ENCODE measurements at regions not wholly inside any gene's neighbourhood (a gene's known extent, or its start where the extent isn't known, plus 50 kb on each side); places are given as distances from the start of the nearest gene placed in this dataset.

DNA sequence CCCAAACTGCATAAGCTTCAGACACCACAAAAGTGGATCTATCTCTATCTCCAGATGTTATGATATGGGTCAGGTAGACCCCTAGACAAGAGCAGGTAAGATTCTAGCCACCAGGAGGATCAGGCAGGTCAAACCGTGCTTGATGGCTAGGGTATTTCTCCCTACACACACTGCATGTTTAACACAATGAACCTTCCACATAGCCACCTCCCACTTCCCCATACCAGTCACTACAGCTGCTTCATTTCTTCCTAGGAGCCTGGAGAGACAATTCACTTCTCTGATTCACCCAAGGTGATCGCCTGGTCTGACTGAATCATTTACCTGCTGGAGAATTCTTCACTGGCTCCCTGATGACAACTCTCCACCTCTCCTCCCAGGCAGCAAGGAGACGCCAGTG, 66.0 kb upstream of the MYCN start:
- intact Hi-C loops (cut with DNase I) = no loop called here
- H3K4me1 ChIP-seq = no peaks in the 10 kb centered on the region
- H3K27ac ChIP-seq = no peak overlapping the region

DNA sequence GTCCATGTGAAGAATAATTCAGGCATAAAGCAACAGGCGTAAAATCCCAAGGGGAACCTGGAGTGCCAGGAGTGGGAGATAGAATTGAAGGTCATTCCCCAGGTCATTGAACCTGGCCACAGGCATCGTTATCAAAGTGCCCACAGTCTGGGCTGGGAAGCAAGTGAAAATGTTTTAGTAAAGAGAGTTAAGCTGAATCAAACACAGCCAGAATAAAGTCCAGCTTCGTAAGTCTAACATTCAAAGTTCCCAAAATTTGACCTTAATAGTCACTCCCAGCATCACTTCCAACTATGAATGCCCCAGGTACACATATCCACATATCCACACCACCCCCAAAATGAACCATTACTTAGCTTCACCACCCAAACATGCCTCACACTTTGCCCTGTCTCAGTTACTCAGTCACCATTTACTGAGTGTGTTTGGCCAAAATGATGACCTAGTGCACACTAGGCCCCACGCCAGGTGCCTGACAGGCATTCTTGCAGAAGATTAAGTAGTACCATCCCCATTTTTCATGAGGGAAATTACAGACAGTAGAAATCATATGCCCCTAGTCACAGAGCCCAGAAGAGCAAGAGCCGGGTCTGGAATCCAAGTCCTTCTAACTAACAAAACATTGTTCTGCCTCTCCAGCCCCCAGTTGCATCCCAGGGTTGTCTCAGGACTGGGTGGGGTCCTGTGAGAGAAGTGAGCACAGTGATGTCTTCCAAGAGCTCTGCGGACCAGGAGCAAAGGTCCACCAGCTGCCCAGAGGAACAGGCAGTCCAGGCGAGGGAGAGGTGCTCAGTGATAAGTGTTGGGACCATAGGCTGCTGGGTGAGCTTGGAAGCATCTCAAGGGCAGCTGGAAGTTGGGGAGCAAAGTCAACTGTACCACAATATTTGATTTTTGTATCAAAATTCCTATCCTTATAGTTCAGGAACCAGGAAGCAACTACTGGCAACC, 65.2 kb upstream of the MYCN start:
- no peak for DNase-seq
- Histone ChIP-seq H3K4me3 (no peak overlapping the region), H3K27me3 (no peaks in the 10 kb centered on the region), H3K36me3 (no peaks in the 10 kb centered on the region), H3K9me3 (no peaks in the 10 kb centered on the region), H3K27ac (no peak overlapping the region), H3K4me1 (no peaks in the 10 kb centered on the region)
- no peak for ATAC-seq
- TF ChIP-seq, protein P1, sequence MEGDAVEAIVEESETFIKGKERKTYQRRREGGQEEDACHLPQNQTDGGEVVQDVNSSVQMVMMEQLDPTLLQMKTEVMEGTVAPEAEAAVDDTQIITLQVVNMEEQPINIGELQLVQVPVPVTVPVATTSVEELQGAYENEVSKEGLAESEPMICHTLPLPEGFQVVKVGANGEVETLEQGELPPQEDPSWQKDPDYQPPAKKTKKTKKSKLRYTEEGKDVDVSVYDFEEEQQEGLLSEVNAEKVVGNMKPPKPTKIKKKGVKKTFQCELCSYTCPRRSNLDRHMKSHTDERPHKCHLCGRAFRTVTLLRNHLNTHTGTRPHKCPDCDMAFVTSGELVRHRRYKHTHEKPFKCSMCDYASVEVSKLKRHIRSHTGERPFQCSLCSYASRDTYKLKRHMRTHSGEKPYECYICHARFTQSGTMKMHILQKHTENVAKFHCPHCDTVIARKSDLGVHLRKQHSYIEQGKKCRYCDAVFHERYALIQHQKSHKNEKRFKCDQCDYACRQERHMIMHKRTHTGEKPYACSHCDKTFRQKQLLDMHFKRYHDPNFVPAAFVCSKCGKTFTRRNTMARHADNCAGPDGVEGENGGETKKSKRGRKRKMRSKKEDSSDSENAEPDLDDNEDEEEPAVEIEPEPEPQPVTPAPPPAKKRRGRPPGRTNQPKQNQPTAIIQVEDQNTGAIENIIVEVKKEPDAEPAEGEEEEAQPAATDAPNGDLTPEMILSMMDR (IDR thresholded peaks at IDR 0.05) = no peak
- intact Hi-C loops (cut with DNase I) = no loop called here

More for the DNA sequence above, 66.0 kb upstream of the MYCN start:
- Histone ChIP-seq H3K27me3 (no peaks in the 10 kb centered on the region), H3K4me3 (no peak overlapping the region), H3K9me3 (no peaks in the 10 kb centered on the region), H3K36me3 (no peaks in the 10 kb centered on the region)
- ATAC-seq = no peak
- no peak for DNase-seq
- TF ChIP-seq, protein P1 (IDR thresholded peaks at IDR 0.05) = no peak

DNA sequence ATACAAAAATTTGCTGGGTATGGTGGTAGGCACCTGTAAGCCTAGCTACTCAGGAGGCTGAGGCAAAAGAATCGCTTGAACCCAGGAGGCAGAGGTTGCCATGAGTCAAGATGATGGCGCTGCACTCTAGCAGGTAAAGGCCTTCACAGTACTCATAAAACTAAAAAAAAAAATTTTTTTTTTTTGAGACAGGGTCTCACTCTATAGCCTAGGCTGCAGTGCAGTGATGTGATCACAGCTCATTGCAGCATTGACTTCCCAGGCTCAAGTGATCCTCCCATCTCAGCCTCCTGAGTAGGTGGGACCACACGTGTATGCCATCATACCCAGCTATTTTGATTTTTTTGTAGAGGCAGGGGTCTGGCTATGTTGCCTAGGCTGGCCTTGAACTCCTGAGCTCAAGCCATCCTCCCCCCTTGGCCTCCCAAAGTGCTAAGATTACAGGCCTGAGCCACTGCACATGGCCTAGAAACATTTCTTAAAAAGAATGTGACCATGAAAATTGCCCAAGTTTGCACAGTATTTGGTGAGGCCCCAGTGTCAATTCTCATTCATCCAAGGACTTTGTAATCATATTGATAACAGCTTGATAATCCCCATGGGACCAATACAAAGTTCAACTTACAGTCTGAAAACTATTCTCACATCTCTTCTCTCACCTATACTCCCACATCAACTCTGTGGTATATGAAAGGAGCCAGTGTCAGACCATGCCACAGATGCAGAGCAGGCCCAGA, 64.2 kb upstream of the MYCN start:
- H3K36me3 ChIP-seq = no peaks in the 10 kb centered on the region
- intact Hi-C loops (cut with DNase I) = no loop called here
- TF ChIP-seq, protein P1 (IDR thresholded peaks at IDR 0.05) = no peak
- H3K4me3 ChIP-seq = no peak overlapping the region
- no peak overlapping the region for H3K27ac ChIP-seq
- DNase-seq (no peak), ATAC-seq (no peak)
- no peaks in the 10 kb centered on the region for H3K4me1 ChIP-seq
- no peaks in the 10 kb centered on the region for H3K9me3 ChIP-seq
- H3K27me3 ChIP-seq = no peaks in the 10 kb centered on the region

DNA sequence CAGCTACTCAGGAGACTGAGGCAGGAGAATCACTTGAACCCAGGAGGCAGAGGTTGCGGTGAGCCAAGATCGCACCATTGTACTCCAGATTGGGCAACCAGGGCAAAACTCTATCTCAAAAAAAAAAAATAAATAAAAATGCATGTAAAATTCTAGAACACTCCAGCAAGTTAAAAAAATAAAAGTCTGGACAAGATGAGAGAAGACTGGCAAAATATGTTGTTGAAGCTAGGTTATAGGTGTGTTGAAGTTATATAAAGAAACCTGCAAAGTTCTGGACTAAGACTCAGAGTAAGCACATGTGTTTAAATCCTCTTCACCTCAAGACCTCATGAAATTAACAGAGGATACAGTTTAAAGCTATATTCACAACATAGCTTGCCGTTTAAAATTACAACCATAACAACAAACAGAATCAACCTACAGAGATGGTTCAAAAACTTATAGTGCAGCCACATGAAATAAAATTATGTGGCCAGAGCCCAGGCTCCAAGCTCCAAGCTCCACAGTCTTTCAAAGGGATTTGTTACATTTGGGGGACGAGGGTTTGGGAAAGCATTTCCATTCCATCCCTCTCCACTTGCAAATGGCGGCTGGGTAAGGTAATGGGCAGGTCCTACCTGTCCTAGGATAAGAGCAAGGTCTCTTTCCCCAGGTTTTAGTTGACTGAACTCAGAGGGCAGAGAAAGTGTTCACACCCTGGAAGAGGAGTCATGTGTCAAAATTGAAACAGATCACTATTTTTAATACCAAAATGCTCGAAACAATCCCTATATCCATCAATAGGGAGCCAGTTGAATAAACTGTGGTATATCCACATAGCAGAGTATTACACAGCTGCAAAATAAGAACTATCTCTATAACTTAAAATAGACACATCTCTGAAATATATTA, 59.9 kb upstream of the MYCN start:
- DNase-seq = no peak
- H3K27ac ChIP-seq = no peak overlapping the region
- intact Hi-C loops (cut with DNase I) = no loop called here
- no peaks in the 10 kb centered on the region for H3K4me1 ChIP-seq
- H3K4me3 ChIP-seq = no peak overlapping the region
- H3K9me3 ChIP-seq = no peaks in the 10 kb centered on the region
- no peaks in the 10 kb centered on the region for H3K27me3 ChIP-seq
- TF ChIP-seq, protein P1 (IDR thresholded peaks at IDR 0.05) = no peak
- no peaks in the 10 kb centered on the region for H3K36me3 ChIP-seq
- ATAC-seq = no peak

DNA sequence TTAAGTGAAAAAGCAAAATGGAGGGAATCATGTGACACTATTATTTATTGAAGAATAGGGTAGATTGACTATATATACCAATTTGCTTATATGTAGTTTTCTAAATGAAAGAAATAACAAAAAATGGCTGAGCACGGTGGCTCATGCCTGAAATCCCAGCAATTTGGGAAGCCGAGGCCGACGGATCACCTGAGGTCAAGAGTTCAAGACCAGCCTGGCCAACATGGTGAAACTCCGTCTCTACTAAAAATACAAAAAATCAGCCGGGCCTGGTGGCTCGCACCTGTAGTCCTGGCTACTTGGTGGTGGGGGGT, 59.3 kb upstream of the MYCN start:
- Histone ChIP-seq H3K9me3 (no peaks in the 10 kb centered on the region), H3K27ac (no peak overlapping the region), H3K36me3 (no peaks in the 10 kb centered on the region), H3K27me3 (no peaks in the 10 kb centered on the region), H3K4me1 (no peaks in the 10 kb centered on the region), H3K4me3 (no peak overlapping the region)
- TF ChIP-seq, protein P1 (IDR thresholded peaks at IDR 0.05) = no peak
- ATAC-seq (no peak), DNase-seq (no peak)
- intact Hi-C loops (cut with DNase I) = no loop called here

All from upper lobe of right lung (tissue), 1 donor.